ENCODE measurements at regions not wholly inside any gene's neighbourhood (a gene's known extent, or its start where the extent isn't known, plus 50 kb on each side); places are given as distances from the start of the nearest gene placed in this dataset.

- no peak for TF ChIP-seq CTCF (IDR thresholded peaks at IDR 0.05)
These were observed 1083.5 kb upstream of the ADGRL3 start for GRCh38 chr4:60116592-60116991.

GRCh38 chr4:60117726-60118323 lies 1082.3 kb upstream of the ADGRL3 start:
- no peak for TF ChIP-seq CTCF (IDR thresholded peaks at IDR 0.05)

- no peak for TF ChIP-seq CTCF (IDR thresholded peaks at IDR 0.05)
These were observed 1077.3 kb upstream of the ADGRL3 start for GRCh38 chr4:60122820-60123219.

- no peak for TF ChIP-seq CTCF (IDR thresholded peaks at IDR 0.05)
These were observed 1071.2 kb upstream of the ADGRL3 start for GRCh38 chr4:60128888-60129287.

GRCh38 chr4:60129740-60130139 lies 1070.4 kb upstream of the ADGRL3 start:
- TF ChIP-seq CTCF (IDR thresholded peaks at IDR 0.05), result no peak

GRCh38 chr4:60133375-60133774 lies 1066.8 kb upstream of the ADGRL3 start:
- TF ChIP-seq CTCF (IDR thresholded peaks at IDR 0.05), result no peak

GRCh38 chr4:60134099-60134498 lies 1066.0 kb upstream of the ADGRL3 start:
- TF ChIP-seq CTCF (IDR thresholded peaks at IDR 0.05), result no peak

GRCh38 chr4:60155088-60155487 lies 1045.0 kb upstream of the ADGRL3 start:
- no peak for TF ChIP-seq CTCF (IDR thresholded peaks at IDR 0.05)
